ENCODE measurements at regions not wholly inside any gene's neighbourhood (a gene's known extent, or its start where the extent isn't known, plus 50 kb on each side); places are given as distances from the start of the nearest gene placed in this dataset.

DNA sequence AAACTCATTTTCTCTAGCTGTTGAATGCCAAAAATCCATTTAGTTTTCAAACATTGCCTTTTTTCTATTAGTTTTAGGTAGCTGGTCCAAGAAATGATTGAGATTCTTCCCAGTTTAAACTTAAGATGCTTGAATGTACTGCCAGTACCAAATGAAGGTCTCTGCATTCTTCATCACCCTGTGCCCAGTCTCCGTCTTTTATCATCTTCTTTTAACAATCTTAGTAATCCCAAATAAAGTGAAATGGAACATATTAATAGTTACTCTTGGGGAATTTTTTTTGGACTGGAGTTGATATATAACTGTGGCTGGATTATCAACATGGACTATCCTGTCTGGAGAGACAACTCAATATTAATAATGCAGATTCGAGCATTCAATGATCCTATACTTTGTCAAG, 54.1 kb upstream of the PCED1B start:
- no peaks in the 10 kb centered on the region for H3K79me2 ChIP-seq (ENCODE audit: low read length)
- no peak overlapping the region for H3K4me2 ChIP-seq (ENCODE audit: low read length)
- intact Hi-C loops (cut with micrococcal nuclease) = no loop called here
- no peaks in the 10 kb centered on the region for H3K9me3 ChIP-seq (ENCODE audit: low read length)
- H2AFZ ChIP-seq (ENCODE audit: low read length) = no peak overlapping the region
- H3K9ac ChIP-seq (ENCODE audit: low read length) = no peak overlapping the region
- TF ChIP-seq, protein P1, sequence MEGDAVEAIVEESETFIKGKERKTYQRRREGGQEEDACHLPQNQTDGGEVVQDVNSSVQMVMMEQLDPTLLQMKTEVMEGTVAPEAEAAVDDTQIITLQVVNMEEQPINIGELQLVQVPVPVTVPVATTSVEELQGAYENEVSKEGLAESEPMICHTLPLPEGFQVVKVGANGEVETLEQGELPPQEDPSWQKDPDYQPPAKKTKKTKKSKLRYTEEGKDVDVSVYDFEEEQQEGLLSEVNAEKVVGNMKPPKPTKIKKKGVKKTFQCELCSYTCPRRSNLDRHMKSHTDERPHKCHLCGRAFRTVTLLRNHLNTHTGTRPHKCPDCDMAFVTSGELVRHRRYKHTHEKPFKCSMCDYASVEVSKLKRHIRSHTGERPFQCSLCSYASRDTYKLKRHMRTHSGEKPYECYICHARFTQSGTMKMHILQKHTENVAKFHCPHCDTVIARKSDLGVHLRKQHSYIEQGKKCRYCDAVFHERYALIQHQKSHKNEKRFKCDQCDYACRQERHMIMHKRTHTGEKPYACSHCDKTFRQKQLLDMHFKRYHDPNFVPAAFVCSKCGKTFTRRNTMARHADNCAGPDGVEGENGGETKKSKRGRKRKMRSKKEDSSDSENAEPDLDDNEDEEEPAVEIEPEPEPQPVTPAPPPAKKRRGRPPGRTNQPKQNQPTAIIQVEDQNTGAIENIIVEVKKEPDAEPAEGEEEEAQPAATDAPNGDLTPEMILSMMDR (conservative IDR thresholded peaks at IDR 0.05; ENCODE audit: low read depth, low read length) = no peak
- TF ChIP-seq EZH2phosphoT487 (IDR thresholded peaks at IDR 0.05; ENCODE audit: borderline replicate concordance, low read length) = no peak
- no peak for TF ChIP-seq EZH2 (IDR thresholded peaks at IDR 0.05; ENCODE audit: low read length, unreplicated experiment)
- H3K9me2 ChIP-seq (replicated peaks; ENCODE audit: low read length) = no peaks in the 10 kb centered on the region
- CTCF ChIA-PET = no interaction called here
- no peak for DNase-seq
- H3K27ac ChIP-seq (ENCODE audit: low read length) = no peak overlapping the region
- H3K4me3 ChIP-seq (ENCODE audit: low read length) = no peak overlapping the region
- peaks cover 33% of the 10 kb centered on the region for H3K4me1 ChIP-seq (ENCODE audit: insufficient read depth, low read length)
- no peaks in the 10 kb centered on the region for H4K20me1 ChIP-seq (ENCODE audit: low read length)
- no peaks in the 10 kb centered on the region for H3K36me3 ChIP-seq (ENCODE audit: low read depth, low read length)
- no peaks in the 10 kb centered on the region for H3F3A ChIP-seq (ENCODE audit: low read length, unreplicated experiment)
- no TSS peak for BruUV-seq (replicated peaks)
- no peaks in the 10 kb centered on the region for H3K27me3 ChIP-seq (ENCODE audit: low read length)
- POLR2A ChIA-PET (ENCODE audit: unreplicated experiment) = no interaction called here
- no peak for ATAC-seq

DNA sequence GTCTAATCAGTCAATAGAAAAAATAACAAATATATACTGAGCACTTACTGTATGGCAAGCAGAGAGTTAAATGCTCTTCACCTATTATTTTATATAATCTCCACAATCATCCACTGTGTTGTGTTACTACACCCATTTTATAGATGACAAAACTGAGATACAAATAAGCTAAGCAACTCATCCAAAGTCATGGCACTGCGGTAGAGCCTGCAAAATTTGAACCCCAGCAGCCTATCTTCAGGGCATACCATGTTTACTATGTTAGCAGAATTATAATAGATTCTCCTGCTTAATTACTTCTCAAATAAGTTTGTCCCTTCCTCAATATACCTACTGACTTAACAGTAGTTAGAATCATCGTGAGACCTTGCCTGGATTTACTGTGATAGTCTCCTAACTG, 53.6 kb upstream of the PCED1B start:
- ChIA-PET CTCF (no interaction called here), POLR2A (ENCODE audit: unreplicated experiment) (no interaction called here)
- Histone ChIP-seq H3K9me3 (ENCODE audit: low read length) (no peaks in the 10 kb centered on the region), H3K4me2 (ENCODE audit: low read length) (no peak overlapping the region), H2AFZ (ENCODE audit: low read length) (no peak overlapping the region), H3K79me2 (ENCODE audit: low read length) (no peaks in the 10 kb centered on the region), H3F3A (ENCODE audit: low read length, unreplicated experiment) (no peaks in the 10 kb centered on the region), H3K36me3 (ENCODE audit: low read depth, low read length) (no peaks in the 10 kb centered on the region), H3K9ac (ENCODE audit: low read length) (no peak overlapping the region), H3K4me1 (ENCODE audit: insufficient read depth, low read length) (peaks cover 33% of the 10 kb centered on the region), H3K27me3 (ENCODE audit: low read length) (no peaks in the 10 kb centered on the region), H3K9me2 (replicated peaks; ENCODE audit: low read length) (no peaks in the 10 kb centered on the region), H3K27ac (ENCODE audit: low read length) (no peak overlapping the region), H4K20me1 (ENCODE audit: low read length) (no peaks in the 10 kb centered on the region), H3K4me3 (ENCODE audit: low read length) (no peak overlapping the region)
- intact Hi-C loops (cut with micrococcal nuclease) = no loop called here
- TF ChIP-seq, protein P1 (conservative IDR thresholded peaks at IDR 0.05; ENCODE audit: low read depth, low read length) = no peak
- no peak for TF ChIP-seq EZH2 (IDR thresholded peaks at IDR 0.05; ENCODE audit: low read length, unreplicated experiment)
- TF ChIP-seq EZH2phosphoT487 (IDR thresholded peaks at IDR 0.05; ENCODE audit: borderline replicate concordance, low read length) = no peak
- no TSS peak for BruUV-seq (replicated peaks)
- DNase-seq = no peak
- no peak for ATAC-seq

DNA sequence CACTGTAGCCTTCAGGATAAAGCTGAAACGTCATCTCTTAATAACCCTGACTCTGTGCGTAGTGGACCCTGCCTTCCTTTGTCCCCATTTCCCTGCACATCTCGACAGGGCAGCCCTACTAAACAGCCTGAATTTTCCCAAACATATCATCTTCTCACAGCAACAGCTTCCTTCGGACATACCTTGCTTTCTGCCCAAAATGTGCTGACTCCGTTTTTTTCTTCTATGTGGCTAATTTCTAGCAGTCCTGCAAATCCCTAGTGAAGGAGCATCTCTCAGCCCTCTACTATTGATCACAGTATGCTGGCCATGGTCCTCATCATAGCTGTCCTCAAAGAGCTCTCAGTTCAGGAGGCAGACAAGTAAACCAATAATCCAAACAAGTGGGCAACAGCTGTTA, 53.1 kb upstream of the PCED1B start:
- Histone ChIP-seq H3K27me3 (ENCODE audit: low read length) (no peaks in the 10 kb centered on the region), H3K4me2 (ENCODE audit: low read length) (no peak overlapping the region), H3K9ac (ENCODE audit: low read length) (no peak overlapping the region), H3K9me2 (replicated peaks; ENCODE audit: low read length) (no peaks in the 10 kb centered on the region), H3K4me1 (ENCODE audit: insufficient read depth, low read length) (peaks cover 33% of the 10 kb centered on the region), H3K79me2 (ENCODE audit: low read length) (no peaks in the 10 kb centered on the region), H3K4me3 (ENCODE audit: low read length) (no peak overlapping the region), H3K36me3 (ENCODE audit: low read depth, low read length) (no peaks in the 10 kb centered on the region), H3K9me3 (ENCODE audit: low read length) (no peaks in the 10 kb centered on the region), H2AFZ (ENCODE audit: low read length) (no peak overlapping the region), H4K20me1 (ENCODE audit: low read length) (no peaks in the 10 kb centered on the region), H3K27ac (ENCODE audit: low read length) (no peak overlapping the region), H3F3A (ENCODE audit: low read length, unreplicated experiment) (no peaks in the 10 kb centered on the region)
- ChIA-PET POLR2A (ENCODE audit: unreplicated experiment) (no interaction called here), CTCF (no interaction called here)
- DNase-seq = no peak
- no TSS peak for BruUV-seq (replicated peaks)
- TF ChIP-seq EZH2phosphoT487 (IDR thresholded peaks at IDR 0.05; ENCODE audit: borderline replicate concordance, low read length) (no peak), EZH2 (IDR thresholded peaks at IDR 0.05; ENCODE audit: low read length, unreplicated experiment) (no peak)
- TF ChIP-seq, protein P1 (conservative IDR thresholded peaks at IDR 0.05; ENCODE audit: low read depth, low read length) = no peak
- ATAC-seq = no peak
- intact Hi-C loops (cut with micrococcal nuclease) = no loop called here

Measured in PC-3 (cell line).